WTC11 (cell line): ENCODE measurements at regions not wholly inside any gene's neighbourhood (a gene's known extent, or its start where the extent isn't known, plus 50 kb on each side); places are given as distances from the start of the nearest gene placed in this dataset.

ENCODE experiments used
- ATAC-seq: fragments of 200-7000 bp; cut with Tn5 transposase; 2 replicates; pipeline ENCODE4 v1.10.0; 2021; ENCODE audit warnings: mild to moderate bottlenecking, moderate library complexity
- CTCF ChIA-PET: fragments of 300-600 bp; sonication (Branson Sonifier 250); formaldehyde crosslinking; loops from one replicate; lab custom pipeline; 2021; ENCODE audit warnings: antibody characterized with exemption; lab: Charles Lee
- POLR2A ChIA-PET: fragments of 350-600 bp; sonication (Branson Sonifier 250); formaldehyde crosslinking; loops from one replicate; lab custom pipeline; 2021; ENCODE audit warnings: antibody characterized with exemption; lab: Charles Lee
- DNase-seq: peaks from one replicate; pipeline ENCODE4 v3.0.0; 2021; ENCODE audit warnings: low spot score
- H3K27ac Mint-ChIP-seq: 2 replicates; pipeline ENCODE4 v1.8.0; 2021; ENCODE audit warnings: mixed read lengths
- H3K27me3 Mint-ChIP-seq: 2 replicates; pipeline ENCODE4 v1.8.0; 2021; ENCODE audit warnings: low read depth, mild to moderate bottlenecking, moderate library complexity, mixed read lengths
- H3K36me3 Mint-ChIP-seq: 2 replicates; pipeline ENCODE4 v1.8.0; 2021; ENCODE audit warnings: mixed read lengths
- H3K4me1 Mint-ChIP-seq: 2 replicates; pipeline ENCODE4 v1.8.0; 2022; ENCODE audit warnings: mixed read lengths
- H3K4me3 Mint-ChIP-seq: 2 replicates; pipeline ENCODE4 v1.8.0; 2021; ENCODE audit warnings: mild to moderate bottlenecking, moderate library complexity, mixed read lengths
- H3K9me3 Mint-ChIP-seq: 2 replicates; pipeline ENCODE4 v1.8.0; 2021; ENCODE audit warnings: mixed read lengths
- AR ChIP-seq: fragments of 250-450 bp; sonication (Bioruptor Pico); IDR thresholded peaks from 2 replicates; pipeline ENCODE4 v1.9.0; 2021; ENCODE audit warnings: mild to moderate bottlenecking
- ATF1 ChIP-seq: sonication (generic); formaldehyde crosslinking; IDR thresholded peaks from 2 replicates; pipeline ENCODE4 v1.8.1; 2023; ENCODE audit warnings: mild to moderate bottlenecking, moderate library complexity, missing genetic modification reagents
- ATF6 ChIP-seq: sonication (generic); formaldehyde crosslinking; IDR thresholded peaks from 2 replicates; pipeline ENCODE4 v1.8.1; 2023; ENCODE audit warnings: mild to moderate bottlenecking, missing genetic modification reagents
- CDX4 ChIP-seq: fragments of 250-450 bp; sonication (Bioruptor Pico); IDR thresholded peaks from 2 replicates; pipeline ENCODE4 v1.9.0; 2021; ENCODE audit warnings: moderate library complexity, mild to moderate bottlenecking, inconsistent platforms, borderline replicate concordance
- FOXP4 ChIP-seq: sonication (generic); formaldehyde crosslinking; IDR thresholded peaks from 2 replicates; pipeline ENCODE4 v1.8.0; 2022; ENCODE audit warnings: mild to moderate bottlenecking, missing genetic modification reagents
- HMGA2 ChIP-seq: fragments of 250-450 bp; sonication (Bioruptor Pico); IDR thresholded peaks from 2 replicates; pipeline ENCODE4 v1.4.0; 2021; ENCODE audit warnings: mild to moderate bottlenecking, moderate library complexity
- IRF1 ChIP-seq: sonication (generic); formaldehyde crosslinking; IDR thresholded peaks from 2 replicates; pipeline ENCODE4 v1.8.0; 2023; ENCODE audit warnings: missing genetic modification reagents
- TEAD4 ChIP-seq: sonication (generic); formaldehyde crosslinking; IDR thresholded peaks from 2 replicates; pipeline ENCODE4 v1.8.0; 2022; ENCODE audit warnings: mild to moderate bottlenecking, missing genetic modification reagents
- ZBTB43 ChIP-seq: sonication (generic); formaldehyde crosslinking; IDR thresholded peaks from 2 replicates; pipeline ENCODE4 v1.8.1; 2023; ENCODE audit warnings: mild to moderate bottlenecking, missing genetic modification reagents

- ATAC-seq: no peak
- Mint-ChIP-seq H3K4me1 (peaks cover 8% of the 10 kb centered on the region; the same call in 1 of the 2 replicates), H3K27ac (no peak overlapping the region), H3K27me3 (no peaks in the 10 kb centered on the region; the same call in 1 of the 2 replicates), H3K4me3 (no peak overlapping the region)
- TF ChIP-seq CDX4 (CRISPR knock-in tag) (no peak), ATF1 (CRISPR knock-in tag) (no peak), ZBTB43 (CRISPR knock-in tag) (no peak)
- TF ChIP-seq, all 79 proteins: peak for 0
- Mint-ChIP-seq H3K9me3 (peaks cover 21% of the 10 kb centered on the region), H3K36me3 (peaks cover 6% of the 10 kb centered on the region; the same call in 1 of the 2 replicates)
- POLR2A ChIA-PET: no interaction called here
- CTCF ChIA-PET: interaction anchor here (1.5 kb wide), 1 partner anchor 48 kb away, joined by 3 read pairs; no protein-coding TSS in a partner anchor
- DNase-seq: no peak
Observed at GRCh38 chr10:127804696-127805095, 67.7 kb downstream of the FOXI2 start.

- H3K4me3 Mint-ChIP-seq: no peak overlapping the region
- H3K9me3 Mint-ChIP-seq: peaks cover 21% of the 10 kb centered on the region
- CTCF ChIA-PET: interaction anchor here (1.5 kb wide), 1 partner anchor 49 kb away, joined by 3 read pairs; no protein-coding TSS in a partner anchor
- no peaks in the 10 kb centered on the region; the same call in 1 of the 2 replicates for H3K27me3 Mint-ChIP-seq
- TF ChIP-seq ATF6 (CRISPR knock-in tag) (no peak), IRF1 (no peak), FOXP4 (CRISPR knock-in tag) (no peak), AR (CRISPR knock-in tag) (no peak), HMGA2 (CRISPR knock-in tag) (no peak), ZBTB43 (CRISPR knock-in tag) (no peak), TEAD4 (CRISPR knock-in tag) (no peak)
- ATAC-seq (no peak), DNase-seq (no peak)
- POLR2A ChIA-PET: no interaction called here
- no peak overlapping the region for H3K27ac Mint-ChIP-seq
- H3K36me3 Mint-ChIP-seq: peaks cover 6% of the 10 kb centered on the region; the same call in 1 of the 2 replicates
- H3K4me1 Mint-ChIP-seq: peaks cover 8% of the 10 kb centered on the region; the same call in 1 of the 2 replicates
Observed at GRCh38 chr10:127805950-127806349, 69.0 kb downstream of the FOXI2 start.
